ENCODE measurements at regions not wholly inside any gene's neighbourhood (a gene's known extent, or its start where the extent isn't known, plus 50 kb on each side); places are given as distances from the start of the nearest gene placed in this dataset.

- CTCF ChIA-PET = no interaction called here
- H3K27me3 Mint-ChIP-seq (ENCODE audit: low read depth) = no peaks in the 10 kb centered on the region
- POLR2A ChIA-PET = no interaction called here
These were observed 277.3 kb upstream of the FAT3 start for GRCh38 chr11:91947215-91947820.

More at GRCh38 chr11:91947215-91947820, 277.3 kb upstream of the FAT3 start:
- Mint-ChIP-seq H3K4me3 (no peak overlapping the region), H3K27ac (no peak overlapping the region), H3K9me3 (no peaks in the 10 kb centered on the region), H3K36me3 (no peaks in the 10 kb centered on the region), H3K4me1 (no peaks in the 10 kb centered on the region)
- TF ChIP-seq KAT7 (CRISPR knock-in tag; IDR thresholded peaks at IDR 0.05; ENCODE audit: borderline replicate concordance) (no peak), CREB1 (CRISPR knock-in tag; IDR thresholded peaks at IDR 0.05) (no peak), ATF6 (CRISPR knock-in tag; IDR thresholded peaks at IDR 0.05) (no peak), ZNF425 (CRISPR knock-in tag; conservative IDR thresholded peaks at IDR 0.05) (no peak), E2F4 (CRISPR knock-in tag; IDR thresholded peaks at IDR 0.05; ENCODE audit: borderline replicate concordance, low read depth) (no peak), TCF7 (CRISPR knock-in tag; IDR thresholded peaks at IDR 0.05; ENCODE audit: low read depth) (no peak), FOXP4 (CRISPR knock-in tag; IDR thresholded peaks at IDR 0.05) (no peak), TP53 (CRISPR knock-in tag; IDR thresholded peaks at IDR 0.05) (no peak), STAT6 (CRISPR knock-in tag; conservative IDR thresholded peaks at IDR 0.05; ENCODE audit: low read depth) (no peak), ZNF416 (CRISPR knock-in tag; IDR thresholded peaks at IDR 0.05) (no peak), FOXK1 (CRISPR knock-in tag; IDR thresholded peaks at IDR 0.05) (no peak), ZNF232 (CRISPR knock-in tag; IDR thresholded peaks at IDR 0.05) (no peak), SP1 (CRISPR knock-in tag; conservative IDR thresholded peaks at IDR 0.05) (no peak), MYBL2 (CRISPR knock-in tag; IDR thresholded peaks at IDR 0.05) (no peak)
- TF ChIP-seq, protein P1, sequence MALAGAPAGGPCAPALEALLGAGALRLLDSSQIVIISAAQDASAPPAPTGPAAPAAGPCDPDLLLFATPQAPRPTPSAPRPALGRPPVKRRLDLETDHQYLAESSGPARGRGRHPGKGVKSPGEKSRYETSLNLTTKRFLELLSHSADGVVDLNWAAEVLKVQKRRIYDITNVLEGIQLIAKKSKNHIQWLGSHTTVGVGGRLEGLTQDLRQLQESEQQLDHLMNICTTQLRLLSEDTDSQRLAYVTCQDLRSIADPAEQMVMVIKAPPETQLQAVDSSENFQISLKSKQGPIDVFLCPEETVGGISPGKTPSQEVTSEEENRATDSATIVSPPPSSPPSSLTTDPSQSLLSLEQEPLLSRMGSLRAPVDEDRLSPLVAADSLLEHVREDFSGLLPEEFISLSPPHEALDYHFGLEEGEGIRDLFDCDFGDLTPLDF (CRISPR knock-in tag; IDR thresholded peaks at IDR 0.05) = no peak
- TF ChIP-seq, protein P2, sequence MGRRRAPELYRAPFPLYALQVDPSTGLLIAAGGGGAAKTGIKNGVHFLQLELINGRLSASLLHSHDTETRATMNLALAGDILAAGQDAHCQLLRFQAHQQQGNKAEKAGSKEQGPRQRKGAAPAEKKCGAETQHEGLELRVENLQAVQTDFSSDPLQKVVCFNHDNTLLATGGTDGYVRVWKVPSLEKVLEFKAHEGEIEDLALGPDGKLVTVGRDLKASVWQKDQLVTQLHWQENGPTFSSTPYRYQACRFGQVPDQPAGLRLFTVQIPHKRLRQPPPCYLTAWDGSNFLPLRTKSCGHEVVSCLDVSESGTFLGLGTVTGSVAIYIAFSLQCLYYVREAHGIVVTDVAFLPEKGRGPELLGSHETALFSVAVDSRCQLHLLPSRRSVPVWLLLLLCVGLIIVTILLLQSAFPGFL (CRISPR knock-in tag; IDR thresholded peaks at IDR 0.05; ENCODE audit: borderline replicate concordance) = no peak
- TF ChIP-seq, protein P3, sequence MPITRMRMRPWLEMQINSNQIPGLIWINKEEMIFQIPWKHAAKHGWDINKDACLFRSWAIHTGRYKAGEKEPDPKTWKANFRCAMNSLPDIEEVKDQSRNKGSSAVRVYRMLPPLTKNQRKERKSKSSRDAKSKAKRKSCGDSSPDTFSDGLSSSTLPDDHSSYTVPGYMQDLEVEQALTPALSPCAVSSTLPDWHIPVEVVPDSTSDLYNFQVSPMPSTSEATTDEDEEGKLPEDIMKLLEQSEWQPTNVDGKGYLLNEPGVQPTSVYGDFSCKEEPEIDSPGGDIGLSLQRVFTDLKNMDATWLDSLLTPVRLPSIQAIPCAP (CRISPR knock-in tag; IDR thresholded peaks at IDR 0.05) = no peak
- ATAC-seq (no peak), DNase-seq (ENCODE audit: low spot score) (no peak)
